ENCODE measurements at regions not wholly inside any gene's neighbourhood (a gene's known extent, or its start where the extent isn't known, plus 50 kb on each side); places are given as distances from the start of the nearest gene placed in this dataset.

- in situ Hi-C loops (cut with MboI; ENCODE audit: low sequenced_read_pairs in 4 of 4), result no loop called here
- Histone ChIP-seq H3K9me3 (no peaks in the 10 kb centered on the region), H3K27me3 (peaks cover 35 to 48% (median 43%) of the 10 kb centered on the region in 3 donors), H3K4me3 (no peak overlapping the region), H3K27ac (no peak overlapping the region), H3K4me1 (no peaks in the 10 kb centered on the region), H3K36me3 (no peaks in the 10 kb centered on the region)
- ATAC-seq (no peak), DNase-seq (no peak)
- TF ChIP-seq CTCF (IDR thresholded peaks at IDR 0.05 in 4 of 5, conservative IDR thresholded peaks at IDR 0.05 in 1 of 5), result no peak
- no peak for TF ChIP-seq POLR2A (IDR thresholded peaks at IDR 0.05)
- intact Hi-C loops (cut with DNase I; ENCODE audit: low total_unique reads), result no loop called here
Observed at GRCh38 chr4:3652586-3652985, 113.6 kb upstream of the ADRA2C start.

- peaks cover 24 to 41% (median 37%) of the 10 kb centered on the region in 3 donors for H3K27me3 ChIP-seq
- intact Hi-C loops (cut with DNase I; ENCODE audit: low total_unique reads), result no loop called here
- no peak overlapping the region for H3K4me3 ChIP-seq
- H3K9me3 ChIP-seq, result no peaks in the 10 kb centered on the region
- no peak for ATAC-seq
- H3K36me3 ChIP-seq, result no peaks in the 10 kb centered on the region
- DNase-seq, result no peak
- H3K27ac ChIP-seq, result no peak overlapping the region
- no peaks in the 10 kb centered on the region for H3K4me1 ChIP-seq
- in situ Hi-C loops (cut with MboI; ENCODE audit: low sequenced_read_pairs in 4 of 4), result no loop called here
- TF ChIP-seq CTCF (IDR thresholded peaks at IDR 0.05 in 4 of 5, conservative IDR thresholded peaks at IDR 0.05 in 1 of 5) (no peak), POLR2A (IDR thresholded peaks at IDR 0.05) (no peak)
Observed at GRCh38 chr4:3651267-3651845, 114.8 kb upstream of the ADRA2C start.

- ATAC-seq (no peak), DNase-seq (no peak)
- peaks cover 11 to 32% (median 25%) of the 10 kb centered on the region in 3 donors for H3K27me3 ChIP-seq
Observed at GRCh38 chr4:3649491-3649890, 116.7 kb upstream of the ADRA2C start.

GRCh38 chr4:3648731-3649130 is 116.5 kb upstream of the LRPAP1 start:
- DNase-seq, result no peak
- TF ChIP-seq CTCF (IDR thresholded peaks at IDR 0.05 in 4 of 5, conservative IDR thresholded peaks at IDR 0.05 in 1 of 5), result no peak
- TF ChIP-seq POLR2A (IDR thresholded peaks at IDR 0.05), result no peak

More at GRCh38 chr4:3649491-3649890, 116.7 kb upstream of the ADRA2C start:
- H3K9me3 ChIP-seq, result no peaks in the 10 kb centered on the region
- no peak overlapping the region for H3K27ac ChIP-seq
- no peak overlapping the region for H3K4me3 ChIP-seq
- in situ Hi-C loops (cut with MboI; ENCODE audit: low sequenced_read_pairs in 4 of 4) (no loop called here), intact Hi-C loops (cut with DNase I; ENCODE audit: low total_unique reads) (no loop called here)
- H3K4me1 ChIP-seq, result no peaks in the 10 kb centered on the region
- TF ChIP-seq CTCF (IDR thresholded peaks at IDR 0.05 in 4 of 5, conservative IDR thresholded peaks at IDR 0.05 in 1 of 5) (no peak), POLR2A (IDR thresholded peaks at IDR 0.05) (no peak)
- H3K36me3 ChIP-seq, result no peaks in the 10 kb centered on the region

GRCh38 chr4:3648195-3648594 is 116.0 kb upstream of the LRPAP1 start:
- Histone ChIP-seq H3K27me3 (peaks cover under 1 to 23% (median 23%) of the 10 kb centered on the region in 3 donors), H3K9me3 (no peaks in the 10 kb centered on the region), H3K4me1 (no peaks in the 10 kb centered on the region), H3K36me3 (no peaks in the 10 kb centered on the region), H3K4me3 (no peak overlapping the region), H3K27ac (no peak overlapping the region)
- ATAC-seq (no peak), DNase-seq (no peak)
- intact Hi-C loops (cut with DNase I; ENCODE audit: low total_unique reads) (no loop called here), in situ Hi-C loops (cut with MboI; ENCODE audit: low sequenced_read_pairs in 4 of 4) (no loop called here)
- TF ChIP-seq POLR2A (IDR thresholded peaks at IDR 0.05) (no peak), CTCF (IDR thresholded peaks at IDR 0.05 in 4 of 5, conservative IDR thresholded peaks at IDR 0.05 in 1 of 5) (no peak)

More at GRCh38 chr4:3648731-3649130, 116.5 kb upstream of the LRPAP1 start:
- Histone ChIP-seq H3K9me3 (no peaks in the 10 kb centered on the region), H3K4me1 (no peaks in the 10 kb centered on the region), H3K36me3 (no peaks in the 10 kb centered on the region), H3K27me3 (peaks cover 4 to 29% (median 24%) of the 10 kb centered on the region in 3 donors), H3K27ac (no peak overlapping the region), H3K4me3 (no peak overlapping the region)
- ATAC-seq, result no peak
- intact Hi-C loops (cut with DNase I; ENCODE audit: low total_unique reads) (no loop called here), in situ Hi-C loops (cut with MboI; ENCODE audit: low sequenced_read_pairs in 4 of 4) (no loop called here)

Data from gastrocnemius medialis (tissue), 4 donors.